ENCODE measurements at regions not wholly inside any gene's neighbourhood (a gene's known extent, or its start where the extent isn't known, plus 50 kb on each side); places are given as distances from the start of the nearest gene placed in this dataset.

DNA sequence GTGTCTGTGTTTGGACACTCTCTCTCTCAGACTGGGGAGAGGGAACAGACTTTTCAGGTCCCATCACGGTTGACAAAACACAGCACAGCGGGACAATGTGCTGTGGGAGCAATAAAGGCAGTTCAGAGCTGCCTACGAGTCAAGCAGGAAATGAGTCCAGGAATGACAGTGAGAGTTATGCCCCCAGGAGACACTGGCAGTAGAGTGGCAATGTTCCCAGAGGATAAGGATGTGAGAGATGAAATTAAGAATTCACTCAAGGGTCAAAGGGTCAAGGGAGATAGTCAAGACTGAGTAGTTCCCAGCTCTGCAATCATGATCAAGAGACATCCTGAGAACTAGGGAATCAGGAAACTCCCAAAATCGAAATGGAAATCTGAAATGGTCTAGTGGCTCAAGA lies 156.1 kb downstream of the LURAP1L start:
- H3K27me3 Mint-ChIP-seq: no peaks in the 10 kb centered on the region
- no peaks in the 10 kb centered on the region for H3K9me3 Mint-ChIP-seq (ENCODE audit: low read depth)
- no peak overlapping the region for H3K4me3 Mint-ChIP-seq (ENCODE audit: low read depth)
- no peaks in the 10 kb centered on the region for H3K36me3 Mint-ChIP-seq (ENCODE audit: insufficient read depth)
- DNase-seq (ENCODE audit: low spot score, unreplicated experiment): no peak
- TF ChIP-seq, protein P1, sequence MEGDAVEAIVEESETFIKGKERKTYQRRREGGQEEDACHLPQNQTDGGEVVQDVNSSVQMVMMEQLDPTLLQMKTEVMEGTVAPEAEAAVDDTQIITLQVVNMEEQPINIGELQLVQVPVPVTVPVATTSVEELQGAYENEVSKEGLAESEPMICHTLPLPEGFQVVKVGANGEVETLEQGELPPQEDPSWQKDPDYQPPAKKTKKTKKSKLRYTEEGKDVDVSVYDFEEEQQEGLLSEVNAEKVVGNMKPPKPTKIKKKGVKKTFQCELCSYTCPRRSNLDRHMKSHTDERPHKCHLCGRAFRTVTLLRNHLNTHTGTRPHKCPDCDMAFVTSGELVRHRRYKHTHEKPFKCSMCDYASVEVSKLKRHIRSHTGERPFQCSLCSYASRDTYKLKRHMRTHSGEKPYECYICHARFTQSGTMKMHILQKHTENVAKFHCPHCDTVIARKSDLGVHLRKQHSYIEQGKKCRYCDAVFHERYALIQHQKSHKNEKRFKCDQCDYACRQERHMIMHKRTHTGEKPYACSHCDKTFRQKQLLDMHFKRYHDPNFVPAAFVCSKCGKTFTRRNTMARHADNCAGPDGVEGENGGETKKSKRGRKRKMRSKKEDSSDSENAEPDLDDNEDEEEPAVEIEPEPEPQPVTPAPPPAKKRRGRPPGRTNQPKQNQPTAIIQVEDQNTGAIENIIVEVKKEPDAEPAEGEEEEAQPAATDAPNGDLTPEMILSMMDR (IDR thresholded peaks at IDR 0.05; ENCODE audit: unreplicated experiment): no peak
- no peak overlapping the region for H3K27ac Mint-ChIP-seq
- no peaks in the 10 kb centered on the region for H3K4me1 Mint-ChIP-seq (ENCODE audit: low read depth)

DNA sequence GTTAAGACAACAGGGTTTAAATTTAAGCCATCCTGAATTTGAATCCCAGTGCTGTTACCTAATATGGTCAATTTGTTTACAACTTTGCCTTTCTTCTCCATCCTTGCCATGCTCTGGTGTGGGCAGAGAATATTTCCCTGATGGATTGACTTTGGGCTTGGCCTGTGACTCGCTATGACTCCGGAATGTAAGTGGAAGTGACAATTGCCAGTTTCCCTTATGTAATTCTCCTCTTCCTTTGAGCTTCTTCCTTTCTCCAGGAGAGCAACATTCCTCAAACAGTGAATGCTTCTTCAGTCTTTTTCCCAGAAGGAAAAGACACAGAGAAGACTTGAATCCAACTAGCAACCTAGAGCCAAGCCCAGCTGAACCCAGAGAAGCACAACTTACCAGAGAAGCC lies 159.1 kb downstream of the LURAP1L start:
- no peaks in the 10 kb centered on the region for H3K36me3 Mint-ChIP-seq (ENCODE audit: insufficient read depth)
- H3K27me3 Mint-ChIP-seq: no peaks in the 10 kb centered on the region
- TF ChIP-seq, protein P1 (IDR thresholded peaks at IDR 0.05; ENCODE audit: unreplicated experiment): no peak
- H3K4me3 Mint-ChIP-seq (ENCODE audit: low read depth): no peak overlapping the region
- H3K4me1 Mint-ChIP-seq (ENCODE audit: low read depth): no peaks in the 10 kb centered on the region
- no peaks in the 10 kb centered on the region for H3K9me3 Mint-ChIP-seq (ENCODE audit: low read depth)
- DNase-seq (ENCODE audit: low spot score, unreplicated experiment): no peak
- H3K27ac Mint-ChIP-seq: no peak overlapping the region

DNA sequence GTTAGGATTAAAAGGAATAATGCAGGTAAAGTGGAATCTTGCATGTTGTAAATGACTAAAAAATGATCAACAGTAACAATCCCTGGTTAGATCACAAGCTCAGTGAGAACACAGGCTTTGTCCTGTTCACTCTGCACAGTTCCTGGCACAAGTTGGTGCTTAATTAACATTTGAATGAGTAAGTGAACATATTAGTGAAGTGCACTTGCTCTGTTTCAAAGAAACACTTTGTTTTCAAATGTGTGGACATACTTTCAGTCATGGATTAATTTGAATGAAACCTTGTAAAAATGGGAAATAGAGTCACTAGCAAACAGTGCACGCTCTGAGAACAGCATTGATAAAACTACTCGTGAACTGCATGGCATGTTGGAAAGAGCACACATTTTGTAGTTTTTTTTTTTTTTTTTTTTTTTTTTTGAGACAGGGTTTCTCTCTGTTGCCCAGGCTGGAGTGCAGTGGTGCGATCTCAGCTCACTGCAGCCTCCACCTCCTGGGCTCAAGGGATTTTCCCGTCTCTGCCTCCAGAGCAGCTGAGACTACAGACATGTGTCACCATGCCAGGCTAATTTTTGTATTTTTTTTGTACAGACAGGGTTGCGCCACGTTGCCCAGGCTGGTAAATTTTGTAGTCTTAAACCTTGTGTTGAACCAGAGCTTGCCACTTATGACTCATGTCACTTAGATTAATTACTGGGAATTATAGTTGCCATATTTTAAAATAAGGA lies 159.9 kb downstream of the LURAP1L start:
- DNase-seq (ENCODE audit: low spot score, unreplicated experiment): no peak
- Mint-ChIP-seq H3K27ac (no peak overlapping the region), H3K4me3 (ENCODE audit: low read depth) (no peak overlapping the region), H3K9me3 (ENCODE audit: low read depth) (no peaks in the 10 kb centered on the region), H3K4me1 (ENCODE audit: low read depth) (no peaks in the 10 kb centered on the region), H3K27me3 (no peaks in the 10 kb centered on the region), H3K36me3 (ENCODE audit: insufficient read depth) (no peaks in the 10 kb centered on the region)
- TF ChIP-seq, protein P1 (IDR thresholded peaks at IDR 0.05; ENCODE audit: unreplicated experiment): no peak

DNA sequence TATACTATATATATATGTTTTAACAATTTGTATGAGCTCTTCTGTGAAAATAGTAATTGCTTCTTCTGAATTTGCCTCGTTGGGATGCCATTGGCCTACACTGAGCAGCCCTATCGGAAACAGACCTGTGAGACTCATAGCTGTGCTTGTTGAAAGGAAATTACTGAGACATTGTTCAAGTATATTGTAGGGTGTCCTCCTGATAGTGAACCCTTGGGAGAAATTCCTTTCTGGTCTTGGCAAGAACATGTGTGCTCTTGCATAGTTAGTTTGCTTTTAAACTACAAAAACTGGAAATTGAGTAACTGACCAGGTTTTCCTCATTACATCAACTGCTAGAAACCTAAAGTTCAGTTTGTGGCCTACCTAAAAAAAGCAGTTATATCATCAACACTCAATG lies 160.9 kb downstream of the LURAP1L start:
- Mint-ChIP-seq H3K4me1 (ENCODE audit: low read depth) (no peaks in the 10 kb centered on the region), H3K36me3 (ENCODE audit: insufficient read depth) (no peaks in the 10 kb centered on the region), H3K27ac (no peak overlapping the region), H3K9me3 (ENCODE audit: low read depth) (no peaks in the 10 kb centered on the region), H3K27me3 (no peaks in the 10 kb centered on the region), H3K4me3 (ENCODE audit: low read depth) (no peak overlapping the region)
- TF ChIP-seq, protein P1 (IDR thresholded peaks at IDR 0.05; ENCODE audit: unreplicated experiment): no peak
- DNase-seq (ENCODE audit: low spot score, unreplicated experiment): no peak

DNA sequence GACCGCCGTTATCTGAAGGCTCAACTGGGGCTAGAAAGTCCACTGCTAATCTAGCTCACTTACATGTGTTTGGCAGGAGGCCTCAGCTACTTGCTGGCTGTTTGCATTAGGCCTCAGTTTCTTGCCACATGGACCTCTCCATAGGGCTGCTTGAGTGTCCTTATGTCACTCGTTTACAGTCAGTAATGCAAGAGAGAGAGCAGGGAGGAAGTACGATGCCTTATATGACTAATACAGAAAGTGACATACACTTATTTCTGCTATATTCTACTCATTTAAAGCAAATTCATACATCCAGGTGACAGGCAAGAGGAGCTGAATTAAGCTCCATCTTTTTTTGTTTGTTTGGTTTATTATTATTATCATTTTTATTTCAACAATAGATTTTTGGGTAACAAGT lies 179.6 kb downstream of the LURAP1L start:
- H3K9me3 Mint-ChIP-seq (ENCODE audit: low read depth): peaks cover 15% of the 10 kb centered on the region
- DNase-seq (ENCODE audit: low spot score, unreplicated experiment): no peak
- no peak overlapping the region for H3K27ac Mint-ChIP-seq
- H3K4me3 Mint-ChIP-seq (ENCODE audit: low read depth): no peak overlapping the region
- TF ChIP-seq, protein P1 (IDR thresholded peaks at IDR 0.05; ENCODE audit: unreplicated experiment): no peak
- H3K36me3 Mint-ChIP-seq (ENCODE audit: insufficient read depth): peaks cover 4% of the 10 kb centered on the region
- H3K4me1 Mint-ChIP-seq (ENCODE audit: low read depth): peaks cover 8% of the 10 kb centered on the region
- H3K27me3 Mint-ChIP-seq: peaks cover 18% of the 10 kb centered on the region
